Testis (tissue), 2 donors: ENCODE measurements at regions not wholly inside any gene's neighbourhood (a gene's known extent, or its start where the extent isn't known, plus 50 kb on each side); places are given as distances from the start of the nearest gene placed in this dataset.

Experiments
- DNase-seq: peaks from one replicate; pipeline ENCODE4 v3.0.0-alpha.2; 2019
- H3K27ac ChIP-seq, 2 donors: fragments of 200-600 bp; sonication (generic); one replicate each; pipeline ENCODE4 v1.5.1; 2019
- H3K27me3 ChIP-seq: fragments of 200-600 bp; sonication (generic); one replicate; pipeline ENCODE4 v1.5.1; 2019
- H3K36me3 ChIP-seq: fragments of 200-600 bp; sonication (generic); one replicate; pipeline ENCODE4 v1.5.1; 2017; ENCODE audit warnings: low read depth; ENCODE audit errors: missing control alignments
- H3K4me1 ChIP-seq: fragments of 200-600 bp; sonication (generic); one replicate; pipeline ENCODE4 v1.5.1; 2019
- H3K4me3 ChIP-seq, 2 donors: fragments of 200-600 bp; sonication (generic); one replicate each; pipeline ENCODE4 v1.5.1; 2017 to 2019
- H3K9me3 ChIP-seq: fragments of 200-600 bp; sonication (generic); one replicate; pipeline ENCODE4 v1.5.1; 2017
- POLR2A ChIP-seq: fragments of 450-650 bp; IDR thresholded peaks from one replicate; pipeline ENCODE4 v1.6.1; 2017; ENCODE audit warnings: antibody characterized with exemption, mild to moderate bottlenecking, moderate library complexity
- WGBS, 2 donors: methylation state at CpG; one replicate each; pipeline ENCODE4 v1.1.5; 2018; 5-methylcytosine and 5-hydroxymethylcytosine counted together
- intact Hi-C: fragments of 100-400 bp; cut with DNase I; formaldehyde crosslinking; loops from one replicate; pipeline ENCODE4 v1.15.1; 2023; ENCODE audit warnings: low total_unique reads
- TF ChIP-seq, protein P1 (sequence below), 3 experiments: fragments of 450-650 bp in 2 of 3; fragments of 200-600 bp in 1 of 3; sonication (generic) in 1 of 3; IDR thresholded peaks; one replicate each; pipeline ENCODE4 v1.5.1; 2016 to 2019; ENCODE audit warnings: antibody characterized with exemption in 3 of 3, mild to moderate bottlenecking in 2 of 3, moderate library complexity in 1 of 3

DNA sequence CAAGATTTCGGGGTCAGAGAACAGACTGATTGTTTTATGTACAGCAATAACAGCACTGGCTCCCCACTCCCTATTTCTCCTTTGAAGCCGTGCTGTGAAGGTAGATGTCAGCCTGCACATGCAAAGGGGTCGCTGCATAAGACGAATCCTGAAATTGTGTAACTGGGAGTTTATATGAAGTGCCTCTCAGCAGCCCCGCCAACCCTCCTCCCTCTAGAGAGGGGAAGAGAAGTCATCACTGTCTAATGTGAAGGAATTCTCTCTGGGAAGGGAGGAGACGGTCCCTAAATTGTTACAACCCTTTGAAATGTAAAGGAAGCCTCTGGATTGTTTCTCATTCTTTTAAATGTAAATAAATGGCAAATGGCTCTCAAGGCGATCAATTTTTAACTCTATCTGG lies 545.3 kb downstream of the PLA2G4A start:
- H3K4me3 ChIP-seq = no peak overlapping the region
- 67 to 68% methylated on average over 7 of the region's 7 CpGs for WGBS, 2 donors
- H3K36me3 ChIP-seq = no peaks in the 10 kb centered on the region
- no peaks in the 10 kb centered on the region for H3K9me3 ChIP-seq
- no peak for DNase-seq
- H3K27me3 ChIP-seq = no peaks in the 10 kb centered on the region
- no peak overlapping the region for H3K27ac ChIP-seq
- H3K4me1 ChIP-seq = no peaks in the 10 kb centered on the region
- intact Hi-C loops = no loop called here
- TF ChIP-seq POLR2A = no peak
- TF ChIP-seq, protein P1, sequence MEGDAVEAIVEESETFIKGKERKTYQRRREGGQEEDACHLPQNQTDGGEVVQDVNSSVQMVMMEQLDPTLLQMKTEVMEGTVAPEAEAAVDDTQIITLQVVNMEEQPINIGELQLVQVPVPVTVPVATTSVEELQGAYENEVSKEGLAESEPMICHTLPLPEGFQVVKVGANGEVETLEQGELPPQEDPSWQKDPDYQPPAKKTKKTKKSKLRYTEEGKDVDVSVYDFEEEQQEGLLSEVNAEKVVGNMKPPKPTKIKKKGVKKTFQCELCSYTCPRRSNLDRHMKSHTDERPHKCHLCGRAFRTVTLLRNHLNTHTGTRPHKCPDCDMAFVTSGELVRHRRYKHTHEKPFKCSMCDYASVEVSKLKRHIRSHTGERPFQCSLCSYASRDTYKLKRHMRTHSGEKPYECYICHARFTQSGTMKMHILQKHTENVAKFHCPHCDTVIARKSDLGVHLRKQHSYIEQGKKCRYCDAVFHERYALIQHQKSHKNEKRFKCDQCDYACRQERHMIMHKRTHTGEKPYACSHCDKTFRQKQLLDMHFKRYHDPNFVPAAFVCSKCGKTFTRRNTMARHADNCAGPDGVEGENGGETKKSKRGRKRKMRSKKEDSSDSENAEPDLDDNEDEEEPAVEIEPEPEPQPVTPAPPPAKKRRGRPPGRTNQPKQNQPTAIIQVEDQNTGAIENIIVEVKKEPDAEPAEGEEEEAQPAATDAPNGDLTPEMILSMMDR (IDR thresholded peaks at IDR 0.05) = no peak

DNA sequence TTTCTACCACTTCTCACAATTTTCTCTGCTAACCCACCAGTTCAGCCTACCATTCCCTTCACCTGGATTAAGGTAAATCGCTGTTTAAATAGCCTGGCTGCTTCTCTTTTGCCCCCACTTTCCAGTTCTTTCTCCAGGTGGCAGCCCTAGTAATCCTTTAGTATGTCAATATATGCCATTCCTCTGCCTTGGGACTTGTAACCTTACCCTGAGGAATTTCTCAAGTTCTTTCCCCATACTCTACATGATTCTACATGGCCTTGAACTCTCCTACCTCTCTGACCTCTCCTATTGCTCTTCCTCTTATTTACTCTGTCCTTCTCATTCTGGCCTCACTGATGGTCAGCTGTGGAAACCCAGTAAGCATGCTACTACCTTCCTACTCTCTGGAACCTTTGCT lies 546.0 kb downstream of the PLA2G4A start:
- H3K4me1 ChIP-seq = no peaks in the 10 kb centered on the region
- DNase-seq = no peak
- H3K4me3 ChIP-seq = no peak overlapping the region
- WGBS, 2 donors = 67 to 74% methylated on average over 1 of the region's 1 CpG
- TF ChIP-seq, protein P1 (IDR thresholded peaks at IDR 0.05) = no peak
- no peak for TF ChIP-seq POLR2A
- intact Hi-C loops = no loop called here
- no peaks in the 10 kb centered on the region for H3K9me3 ChIP-seq
- H3K27ac ChIP-seq = no peak overlapping the region
- no peaks in the 10 kb centered on the region for H3K36me3 ChIP-seq
- no peaks in the 10 kb centered on the region for H3K27me3 ChIP-seq

DNA sequence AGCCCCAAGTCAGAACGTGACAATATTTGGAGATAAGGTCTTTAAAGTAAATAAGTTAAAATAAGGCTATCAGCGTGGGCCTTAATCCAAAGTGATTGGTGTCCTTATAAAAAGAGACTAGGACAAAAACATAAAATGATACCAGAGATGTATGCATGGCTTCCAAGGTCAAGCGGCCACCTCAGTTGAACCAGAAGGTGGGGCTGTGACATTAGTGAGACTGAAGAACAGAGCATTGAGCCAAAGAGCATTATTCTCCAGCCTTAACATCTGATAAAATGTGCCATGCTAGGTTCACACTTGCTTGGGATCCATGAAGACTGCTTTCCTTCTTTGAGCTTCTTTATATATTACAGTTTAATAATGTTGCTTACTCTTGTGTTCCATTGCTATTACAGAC lies 554.6 kb downstream of the PLA2G4A start:
- no peaks in the 10 kb centered on the region for H3K27me3 ChIP-seq
- WGBS, 2 donors = 85 to 92% methylated on average over 3 of the region's 3 CpGs
- intact Hi-C loops = no loop called here
- H3K4me3 ChIP-seq = no peak overlapping the region
- H3K4me1 ChIP-seq = no peaks in the 10 kb centered on the region
- H3K27ac ChIP-seq = no peak overlapping the region
- H3K36me3 ChIP-seq = no peaks in the 10 kb centered on the region
- DNase-seq = no peak
- no peaks in the 10 kb centered on the region for H3K9me3 ChIP-seq
- TF ChIP-seq POLR2A = no peak
- TF ChIP-seq, protein P1 (IDR thresholded peaks at IDR 0.05) = no peak

DNA sequence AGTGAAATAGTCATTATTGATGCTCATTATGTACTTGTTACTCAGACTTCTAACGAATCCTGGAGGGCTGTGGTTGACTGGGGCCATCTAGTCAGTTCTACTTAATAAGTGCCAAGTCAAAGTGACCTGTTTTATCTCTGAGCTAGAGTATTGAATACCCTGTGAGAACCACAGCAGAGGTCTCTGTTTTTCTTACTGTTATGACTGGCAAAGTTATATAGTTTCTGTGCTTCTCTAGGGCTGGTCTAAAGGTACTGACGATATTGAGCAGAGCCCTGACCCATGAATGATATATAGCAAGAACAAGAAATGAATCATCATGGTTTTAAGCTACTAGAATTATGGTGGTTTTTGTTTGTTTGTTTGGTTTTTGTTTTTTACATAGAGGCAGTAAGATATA lies 555.8 kb downstream of the PLA2G4A start:
- WGBS, 2 donors = 77 to 84% methylated on average over 2 of the region's 2 CpGs
- H3K4me1 ChIP-seq = no peaks in the 10 kb centered on the region
- TF ChIP-seq, protein P1 (IDR thresholded peaks at IDR 0.05) = no peak
- TF ChIP-seq POLR2A = no peak
- H3K27ac ChIP-seq = no peak overlapping the region
- DNase-seq = no peak
- H3K4me3 ChIP-seq = no peak overlapping the region
- H3K36me3 ChIP-seq = no peaks in the 10 kb centered on the region
- H3K27me3 ChIP-seq = no peaks in the 10 kb centered on the region
- intact Hi-C loops = no loop called here
- no peaks in the 10 kb centered on the region for H3K9me3 ChIP-seq

DNA sequence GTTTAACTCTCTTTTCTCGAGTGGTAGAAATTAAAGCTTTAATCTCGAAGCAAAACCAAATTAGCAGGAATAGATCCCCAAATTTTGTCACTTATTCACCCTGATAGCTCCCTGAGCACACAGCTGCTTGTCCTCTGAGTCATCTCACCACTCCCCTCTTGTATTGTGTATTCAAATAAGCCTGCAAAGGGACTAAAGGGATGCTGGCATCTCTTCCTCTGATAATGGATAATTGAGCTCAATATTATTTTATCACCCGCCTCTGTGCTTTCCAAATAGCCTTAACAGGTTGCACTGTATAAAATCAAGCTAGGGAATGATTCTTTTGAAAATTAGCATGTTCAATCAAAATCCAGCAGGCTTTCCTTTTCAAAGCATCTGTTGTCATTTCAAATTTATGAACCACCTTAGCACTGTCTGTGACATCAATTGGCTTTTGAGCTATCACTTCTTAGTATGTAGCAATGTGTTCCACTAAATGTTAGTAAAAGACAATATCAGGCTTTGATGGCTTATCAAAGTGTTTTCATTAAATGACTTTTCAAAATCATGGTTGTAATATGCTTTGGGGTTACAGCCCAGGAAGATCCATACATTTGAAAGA lies 561.6 kb downstream of the PLA2G4A start:
- Histone ChIP-seq H3K36me3 (no peaks in the 10 kb centered on the region), H3K27ac (no peak overlapping the region), H3K4me3 (no peak overlapping the region), H3K4me1 (no peaks in the 10 kb centered on the region), H3K27me3 (no peaks in the 10 kb centered on the region), H3K9me3 (no peaks in the 10 kb centered on the region)
- DNase-seq = no peak
- TF ChIP-seq POLR2A = no peak
- TF ChIP-seq, protein P1 (IDR thresholded peaks at IDR 0.05) = no peak
- 63 to 67% methylated on average over 3 of the region's 3 CpGs for WGBS, 2 donors
- intact Hi-C loops = no loop called here
